Suprapubic skin (tissue), 4 donors: ENCODE measurements at regions not wholly inside any gene's neighbourhood (a gene's known extent, or its start where the extent isn't known, plus 50 kb on each side); places are given as distances from the start of the nearest gene placed in this dataset.
"Not testable (repeated sequence)": the region's sequence is repeated elsewhere in the genome, so short reads cannot be mapped to it uniquely, and the experiment has no call there.

Experiments used
- POLR2A ChIP-seq, 2 donors: fragments of 450-650 bp; IDR thresholded peaks; one replicate each; pipeline ENCODE4 v1.6.1; 2017; ENCODE audit warnings: antibody characterized with exemption in 2 of 2, mild to moderate bottlenecking in 2 of 2, moderate library complexity in 2 of 2
- POLR2AphosphoS5 ChIP-seq, 3 donors: sonication (generic); formaldehyde crosslinking; IDR thresholded peaks; one replicate each; pipeline ENCODE4 v1.6.1; 2017; ENCODE audit warnings: antibody characterized with exemption in 3 of 3
- TF ChIP-seq, protein P1 (sequence below), 2 donors: fragments of 200-600 bp in 1 of 2; fragments of 450-650 bp in 1 of 2; sonication (generic) in 1 of 2; IDR thresholded peaks; one replicate each; pipeline ENCODE4 v1.5.1; 2016 to 2019; ENCODE audit warnings: antibody characterized with exemption in 2 of 2, mild to moderate bottlenecking in 1 of 2, moderate library complexity in 1 of 2

DNA sequence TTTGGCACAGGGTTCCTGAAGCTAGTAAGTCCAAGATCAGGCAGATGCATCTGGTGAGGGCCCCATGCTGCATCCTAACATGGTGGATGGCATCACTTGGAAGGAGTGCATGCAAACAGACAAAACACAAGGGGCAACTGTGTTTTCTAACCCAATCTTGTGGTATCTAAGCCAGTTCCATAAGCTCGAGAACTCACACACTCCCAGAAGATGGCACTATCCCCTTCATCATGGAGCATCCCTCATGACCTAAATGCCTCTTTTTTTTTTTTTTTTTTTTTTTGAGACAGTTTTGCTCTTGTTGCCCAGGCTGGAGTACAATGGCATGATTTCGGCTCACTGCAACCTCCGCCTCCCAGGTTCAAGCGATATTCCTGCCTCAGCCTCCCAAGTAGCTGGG lies 1763.5 kb downstream of the SLITRK5 start:
- TF ChIP-seq, protein P1, sequence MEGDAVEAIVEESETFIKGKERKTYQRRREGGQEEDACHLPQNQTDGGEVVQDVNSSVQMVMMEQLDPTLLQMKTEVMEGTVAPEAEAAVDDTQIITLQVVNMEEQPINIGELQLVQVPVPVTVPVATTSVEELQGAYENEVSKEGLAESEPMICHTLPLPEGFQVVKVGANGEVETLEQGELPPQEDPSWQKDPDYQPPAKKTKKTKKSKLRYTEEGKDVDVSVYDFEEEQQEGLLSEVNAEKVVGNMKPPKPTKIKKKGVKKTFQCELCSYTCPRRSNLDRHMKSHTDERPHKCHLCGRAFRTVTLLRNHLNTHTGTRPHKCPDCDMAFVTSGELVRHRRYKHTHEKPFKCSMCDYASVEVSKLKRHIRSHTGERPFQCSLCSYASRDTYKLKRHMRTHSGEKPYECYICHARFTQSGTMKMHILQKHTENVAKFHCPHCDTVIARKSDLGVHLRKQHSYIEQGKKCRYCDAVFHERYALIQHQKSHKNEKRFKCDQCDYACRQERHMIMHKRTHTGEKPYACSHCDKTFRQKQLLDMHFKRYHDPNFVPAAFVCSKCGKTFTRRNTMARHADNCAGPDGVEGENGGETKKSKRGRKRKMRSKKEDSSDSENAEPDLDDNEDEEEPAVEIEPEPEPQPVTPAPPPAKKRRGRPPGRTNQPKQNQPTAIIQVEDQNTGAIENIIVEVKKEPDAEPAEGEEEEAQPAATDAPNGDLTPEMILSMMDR (IDR thresholded peaks at IDR 0.05) = not testable (repeated sequence)
- not testable (repeated sequence) for TF ChIP-seq POLR2AphosphoS5, POLR2A (IDR thresholded peaks at IDR 0.05)
